SK-N-SH treated with all-trans-retinoic acid at 6 μM for 48 hours (cell line): ENCODE measurements at regions not wholly inside any gene's neighbourhood (a gene's known extent, or its start where the extent isn't known, plus 50 kb on each side); places are given as distances from the start of the nearest gene placed in this dataset.

ENCODE experiments used
- ATAC-seq: fragments of 200-7000 bp; cut with Tn5 transposase; 3 replicates; pipeline ENCODE4 v1.9.1; 2020; ENCODE audit warnings: mild to moderate bottlenecking, moderate library complexity
- ARNTL ChIP-seq: fragments of 450-650 bp; formaldehyde crosslinking; IDR thresholded peaks from 2 replicates; pipeline ENCODE4 v1.5.0; 2020; ENCODE audit warnings: low read depth, mild to moderate bottlenecking, moderate library complexity, borderline replicate concordance
- BACH2 ChIP-seq: fragments of 250-450 bp; sonication (Bioruptor Pico); IDR thresholded peaks from 2 replicates; pipeline ENCODE4 v1.9.0; 2021; ENCODE audit warnings: mild to moderate bottlenecking, borderline replicate concordance
- CREB5 ChIP-seq: fragments of 250-450 bp; sonication (Bioruptor Pico); IDR thresholded peaks from 2 replicates; pipeline ENCODE4 v1.5.1; 2020; ENCODE audit warnings: low read depth, mild to moderate bottlenecking, moderate library complexity
- CSDC2 ChIP-seq: fragments of 250-450 bp; sonication (Bioruptor Pico); IDR thresholded peaks from 2 replicates; pipeline ENCODE4 v1.5.0; 2020; ENCODE audit warnings: mild to moderate bottlenecking, moderate library complexity
- ESRRG ChIP-seq: fragments of 250-450 bp; sonication (Bioruptor Pico); IDR thresholded peaks from 2 replicates; pipeline ENCODE4 v1.6.1; 2021; ENCODE audit warnings: mild to moderate bottlenecking
- GLIS3 ChIP-seq: fragments of 250-450 bp; sonication (Bioruptor Pico); IDR thresholded peaks from 2 replicates; pipeline ENCODE4 v1.5.0; 2020; ENCODE audit warnings: mild to moderate bottlenecking, moderate library complexity
- ISL1 ChIP-seq: fragments of 250-450 bp; sonication (Bioruptor Pico); IDR thresholded peaks from 2 replicates; pipeline ENCODE4 v2.1.2; 2022; ENCODE audit warnings: mild to moderate bottlenecking, moderate library complexity
- OSR1 ChIP-seq: fragments of 250-450 bp; sonication (Bioruptor Pico); IDR thresholded peaks from 2 replicates; pipeline ENCODE4 v1.8.0; 2022; ENCODE audit warnings: moderate library complexity, mild to moderate bottlenecking, inconsistent platforms
- PPARA ChIP-seq: fragments of 250-450 bp; sonication (Bioruptor Pico); IDR thresholded peaks from 2 replicates; pipeline ENCODE4 v1.5.0; 2020; ENCODE audit warnings: mild to moderate bottlenecking, borderline replicate concordance
- RARB ChIP-seq: fragments of 250-450 bp; sonication (Bioruptor Pico); IDR thresholded peaks from 2 replicates; pipeline ENCODE4 v1.8.0; 2021; ENCODE audit warnings: mild to moderate bottlenecking, moderate library complexity
- SNAI2 ChIP-seq: fragments of 250-450 bp; sonication (Bioruptor Pico); IDR thresholded peaks from 2 replicates; pipeline ENCODE4 v1.5.0; 2020; ENCODE audit warnings: mild to moderate bottlenecking, moderate library complexity
- TCF4 ChIP-seq: fragments of 250-450 bp; sonication (Bioruptor Pico); IDR thresholded peaks from 2 replicates; pipeline ENCODE4 v1.8.0; 2021; ENCODE audit warnings: mild to moderate bottlenecking, moderate library complexity, borderline replicate concordance
- TSHZ2 ChIP-seq: fragments of 250-450 bp; sonication (Bioruptor Pico); IDR thresholded peaks from 2 replicates; pipeline ENCODE4 v1.5.0; 2020; ENCODE audit warnings: mild to moderate bottlenecking, moderate library complexity
- ZC3H10 ChIP-seq: fragments of 250-450 bp; sonication (Bioruptor Pico); IDR thresholded peaks from 2 replicates; pipeline ENCODE4 v1.5.1; 2021; ENCODE audit warnings: mild to moderate bottlenecking, moderate library complexity
- ZFP3 ChIP-seq: fragments of 250-450 bp; sonication (Bioruptor Pico); IDR thresholded peaks from 2 replicates; pipeline ENCODE4 v1.5.0; 2020; ENCODE audit warnings: mild to moderate bottlenecking, moderate library complexity
- ZFP30 ChIP-seq: fragments of 450-650 bp; formaldehyde crosslinking; IDR thresholded peaks from 2 replicates; pipeline ENCODE4 v1.5.0; 2022; ENCODE audit warnings: mild to moderate bottlenecking, moderate library complexity
- ZNF565 ChIP-seq: fragments of 450-650 bp; formaldehyde crosslinking; conservative IDR thresholded peaks from 2 replicates; pipeline ENCODE4 v1.5.0; 2020; ENCODE audit warnings: low read depth, mild to moderate bottlenecking, moderate library complexity
- ZNF70 ChIP-seq: fragments of 450-650 bp; formaldehyde crosslinking; IDR thresholded peaks from 2 replicates; pipeline ENCODE4 v1.5.0; 2020; ENCODE audit warnings: mild to moderate bottlenecking, moderate library complexity
- ZNF8 ChIP-seq: fragments of 450-650 bp; formaldehyde crosslinking; IDR thresholded peaks from 2 replicates; pipeline ENCODE4 v1.5.0; 2020; ENCODE audit warnings: mild to moderate bottlenecking, moderate library complexity
- TF ChIP-seq, protein P1 (sequence below): fragments of 250-450 bp; sonication (Bioruptor Pico); IDR thresholded peaks from 2 replicates; pipeline ENCODE4 v1.5.1; 2021; ENCODE audit warnings: mild to moderate bottlenecking, moderate library complexity
- TF ChIP-seq, protein P2 (sequence below): fragments of 250-450 bp; sonication (Bioruptor Pico); IDR thresholded peaks from 2 replicates; pipeline ENCODE4 v1.8.0; 2020; ENCODE audit warnings: mild to moderate bottlenecking, moderate library complexity, borderline replicate concordance
- TF ChIP-seq, protein P3 (sequence below): fragments of 250-450 bp; sonication (Bioruptor Pico); IDR thresholded peaks from 2 replicates; pipeline ENCODE4 v1.8.0; 2021; ENCODE audit warnings: low read depth, mild to moderate bottlenecking, moderate library complexity, borderline replicate concordance

- no peak for ATAC-seq
- no peak for TF ChIP-seq TCF4 (CRISPR knock-in tag)
- no peak for TF ChIP-seq RARB
- TF ChIP-seq ISL1 (CRISPR knock-in tag) = peak; percentile 85
These were observed 188.4 kb upstream of the ARX start for GRCh38 chrX:25204182-25204581.

DNA sequence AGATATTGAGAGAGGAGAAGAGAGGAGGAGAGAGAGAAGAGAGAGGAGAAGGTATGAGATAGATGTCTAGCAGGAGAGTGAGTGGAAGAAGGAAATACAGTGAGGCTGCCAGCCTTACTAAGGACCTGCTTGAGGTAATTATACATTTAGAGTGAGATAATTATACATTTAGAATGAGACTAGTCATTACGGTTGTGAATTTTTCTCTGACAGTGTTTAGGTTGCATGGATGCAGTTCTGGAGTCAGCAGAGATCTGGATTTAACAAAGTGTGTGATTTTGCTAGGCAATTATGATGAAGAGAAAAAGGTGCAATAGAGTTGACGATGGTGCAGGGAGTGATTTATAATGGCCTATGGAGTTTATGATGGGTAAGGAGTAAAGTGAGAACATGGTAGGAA is 187.1 kb upstream of the ARX start:
- no peak for TF ChIP-seq RARB
- TF ChIP-seq CSDC2 = no peak
- no peak for TF ChIP-seq BACH2 (CRISPR knock-in tag)
- TF ChIP-seq ZFP3 (CRISPR knock-in tag) = no peak
- no peak for TF ChIP-seq ISL1 (CRISPR knock-in tag)
- ATAC-seq = no peak

DNA sequence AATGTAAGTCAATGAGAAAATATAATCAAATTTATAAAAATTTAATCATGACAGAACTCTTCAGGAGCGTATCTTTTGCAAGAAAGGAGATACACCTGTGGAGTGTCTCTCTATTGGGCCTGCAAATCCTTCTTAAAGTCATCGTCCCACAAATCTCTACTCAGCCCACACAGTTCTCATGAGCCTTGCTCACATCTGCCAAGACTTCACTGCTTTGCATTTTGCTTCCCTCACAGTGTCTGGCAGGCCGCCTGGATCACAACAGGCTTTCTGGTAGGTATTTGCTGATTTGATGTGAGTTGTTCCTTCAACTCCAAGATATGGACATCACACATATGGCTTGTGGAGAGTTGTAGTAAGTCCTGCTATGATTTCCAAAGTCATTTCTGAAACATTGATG is 183.1 kb upstream of the ARX start:
- no peak for TF ChIP-seq RARB
- no peak for TF ChIP-seq CSDC2
- no peak for TF ChIP-seq TSHZ2 (CRISPR knock-in tag)
- TF ChIP-seq ZFP30 (CRISPR knock-in tag) = no peak
- TF ChIP-seq ZFP3 (CRISPR knock-in tag) = no peak
- no peak for TF ChIP-seq GLIS3 (CRISPR knock-in tag)
- no peak for TF ChIP-seq ISL1 (CRISPR knock-in tag)
- TF ChIP-seq PPARA (CRISPR knock-in tag) = no peak
- no peak for TF ChIP-seq ZC3H10 (CRISPR knock-in tag)
- TF ChIP-seq, protein P1, sequence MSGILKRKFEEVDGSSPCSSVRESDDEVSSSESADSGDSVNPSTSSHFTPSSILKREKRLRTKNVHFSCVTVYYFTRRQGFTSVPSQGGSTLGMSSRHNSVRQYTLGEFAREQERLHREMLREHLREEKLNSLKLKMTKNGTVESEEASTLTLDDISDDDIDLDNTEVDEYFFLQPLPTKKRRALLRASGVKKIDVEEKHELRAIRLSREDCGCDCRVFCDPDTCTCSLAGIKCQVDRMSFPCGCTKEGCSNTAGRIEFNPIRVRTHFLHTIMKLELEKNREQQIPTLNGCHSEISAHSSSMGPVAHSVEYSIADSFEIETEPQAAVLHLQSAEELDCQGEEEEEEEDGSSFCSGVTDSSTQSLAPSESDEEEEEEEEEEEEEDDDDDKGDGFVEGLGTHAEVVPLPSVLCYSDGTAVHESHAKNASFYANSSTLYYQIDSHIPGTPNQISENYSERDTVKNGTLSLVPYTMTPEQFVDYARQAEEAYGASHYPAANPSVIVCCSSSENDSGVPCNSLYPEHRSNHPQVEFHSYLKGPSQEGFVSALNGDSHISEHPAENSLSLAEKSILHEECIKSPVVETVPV (CRISPR knock-in tag) = no peak
- no peak for TF ChIP-seq ZNF70 (CRISPR knock-in tag)
- TF ChIP-seq, protein P2, sequence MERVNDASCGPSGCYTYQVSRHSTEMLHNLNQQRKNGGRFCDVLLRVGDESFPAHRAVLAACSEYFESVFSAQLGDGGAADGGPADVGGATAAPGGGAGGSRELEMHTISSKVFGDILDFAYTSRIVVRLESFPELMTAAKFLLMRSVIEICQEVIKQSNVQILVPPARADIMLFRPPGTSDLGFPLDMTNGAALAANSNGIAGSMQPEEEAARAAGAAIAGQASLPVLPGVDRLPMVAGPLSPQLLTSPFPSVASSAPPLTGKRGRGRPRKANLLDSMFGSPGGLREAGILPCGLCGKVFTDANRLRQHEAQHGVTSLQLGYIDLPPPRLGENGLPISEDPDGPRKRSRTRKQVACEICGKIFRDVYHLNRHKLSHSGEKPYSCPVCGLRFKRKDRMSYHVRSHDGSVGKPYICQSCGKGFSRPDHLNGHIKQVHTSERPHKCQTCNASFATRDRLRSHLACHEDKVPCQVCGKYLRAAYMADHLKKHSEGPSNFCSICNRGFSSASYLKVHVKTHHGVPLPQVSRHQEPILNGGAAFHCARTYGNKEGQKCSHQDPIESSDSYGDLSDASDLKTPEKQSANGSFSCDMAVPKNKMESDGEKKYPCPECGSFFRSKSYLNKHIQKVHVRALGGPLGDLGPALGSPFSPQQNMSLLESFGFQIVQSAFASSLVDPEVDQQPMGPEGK (CRISPR knock-in tag) = no peak
- TF ChIP-seq ESRRG = no peak
- no peak for TF ChIP-seq ARNTL
- TF ChIP-seq CREB5 (CRISPR knock-in tag) = no peak
- TF ChIP-seq ZNF565 (CRISPR knock-in tag) = no peak
- TF ChIP-seq ZNF8 (CRISPR knock-in tag) = no peak
- TF ChIP-seq OSR1 (CRISPR knock-in tag) = no peak
- no peak for TF ChIP-seq SNAI2 (CRISPR knock-in tag)
- ATAC-seq = no peak

DNA sequence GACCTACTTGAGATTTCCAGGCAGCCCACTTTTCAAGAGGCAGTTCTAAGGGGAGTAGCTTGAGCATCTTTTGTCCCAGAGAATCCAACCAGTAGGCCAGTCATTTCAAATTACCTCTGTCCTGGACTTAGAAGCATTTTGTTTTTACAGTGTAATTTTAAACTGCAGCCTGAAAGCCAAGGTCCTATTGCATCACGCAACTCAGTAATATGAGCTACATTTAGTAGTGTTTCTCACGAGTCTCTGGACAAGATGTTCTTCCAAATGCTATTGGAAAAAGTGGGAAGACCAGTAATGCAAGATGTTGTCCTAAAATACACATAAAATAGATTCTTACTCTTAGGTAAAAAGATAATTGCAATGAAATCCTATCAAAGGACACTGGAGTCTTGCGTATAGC is 182.5 kb upstream of the ARX start:
- no peak for ATAC-seq
- TF ChIP-seq OSR1 (CRISPR knock-in tag) = no peak
- no peak for TF ChIP-seq ZFP3 (CRISPR knock-in tag)
- TF ChIP-seq ESRRG = no peak
- TF ChIP-seq GLIS3 (CRISPR knock-in tag) = no peak
- TF ChIP-seq, protein P3, sequence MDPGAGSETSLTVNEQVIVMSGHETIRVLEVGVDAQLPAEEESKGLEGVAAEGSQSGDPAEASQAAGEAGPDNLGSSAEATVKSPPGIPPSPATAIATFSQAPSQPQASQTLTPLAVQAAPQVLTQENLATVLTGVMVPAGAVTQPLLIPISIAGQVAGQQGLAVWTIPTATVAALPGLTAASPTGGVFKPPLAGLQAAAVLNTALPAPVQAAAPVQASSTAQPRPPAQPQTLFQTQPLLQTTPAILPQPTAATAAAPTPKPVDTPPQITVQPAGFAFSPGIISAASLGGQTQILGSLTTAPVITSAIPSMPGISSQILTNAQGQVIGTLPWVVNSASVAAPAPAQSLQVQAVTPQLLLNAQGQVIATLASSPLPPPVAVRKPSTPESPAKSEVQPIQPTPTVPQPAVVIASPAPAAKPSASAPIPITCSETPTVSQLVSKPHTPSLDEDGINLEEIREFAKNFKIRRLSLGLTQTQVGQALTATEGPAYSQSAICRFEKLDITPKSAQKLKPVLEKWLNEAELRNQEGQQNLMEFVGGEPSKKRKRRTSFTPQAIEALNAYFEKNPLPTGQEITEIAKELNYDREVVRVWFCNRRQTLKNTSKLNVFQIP (CRISPR knock-in tag) = no peak
- TF ChIP-seq ZNF565 (CRISPR knock-in tag) = no peak
- no peak for TF ChIP-seq ISL1 (CRISPR knock-in tag)
- TF ChIP-seq ZNF8 (CRISPR knock-in tag) = no peak
- no peak for TF ChIP-seq TSHZ2 (CRISPR knock-in tag)
- TF ChIP-seq CSDC2 = no peak
